ENCODE measurements at regions not wholly inside any gene's neighbourhood (a gene's known extent, or its start where the extent isn't known, plus 50 kb on each side); places are given as distances from the start of the nearest gene placed in this dataset.

DNA sequence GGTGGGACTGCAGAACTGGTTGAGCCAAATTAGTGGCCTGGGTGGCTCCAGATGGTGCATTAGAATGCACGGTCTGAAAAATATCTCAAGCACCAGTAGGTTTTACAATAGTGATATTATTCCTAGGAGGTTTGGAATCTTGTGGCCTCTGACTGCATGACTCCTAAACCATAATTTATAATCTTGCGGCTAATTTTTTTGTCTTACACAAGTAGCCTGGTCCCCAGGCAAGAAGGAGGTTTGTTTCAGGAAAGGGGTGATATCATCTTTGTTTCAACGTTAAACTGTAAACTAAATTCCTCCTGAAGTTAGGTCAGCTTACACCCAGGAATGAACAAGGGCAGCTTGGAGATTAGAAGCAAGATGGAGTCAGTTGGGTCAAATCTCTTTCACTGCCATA is 98.9 kb upstream of the ARL4C start:
- TF ChIP-seq, protein P1, sequence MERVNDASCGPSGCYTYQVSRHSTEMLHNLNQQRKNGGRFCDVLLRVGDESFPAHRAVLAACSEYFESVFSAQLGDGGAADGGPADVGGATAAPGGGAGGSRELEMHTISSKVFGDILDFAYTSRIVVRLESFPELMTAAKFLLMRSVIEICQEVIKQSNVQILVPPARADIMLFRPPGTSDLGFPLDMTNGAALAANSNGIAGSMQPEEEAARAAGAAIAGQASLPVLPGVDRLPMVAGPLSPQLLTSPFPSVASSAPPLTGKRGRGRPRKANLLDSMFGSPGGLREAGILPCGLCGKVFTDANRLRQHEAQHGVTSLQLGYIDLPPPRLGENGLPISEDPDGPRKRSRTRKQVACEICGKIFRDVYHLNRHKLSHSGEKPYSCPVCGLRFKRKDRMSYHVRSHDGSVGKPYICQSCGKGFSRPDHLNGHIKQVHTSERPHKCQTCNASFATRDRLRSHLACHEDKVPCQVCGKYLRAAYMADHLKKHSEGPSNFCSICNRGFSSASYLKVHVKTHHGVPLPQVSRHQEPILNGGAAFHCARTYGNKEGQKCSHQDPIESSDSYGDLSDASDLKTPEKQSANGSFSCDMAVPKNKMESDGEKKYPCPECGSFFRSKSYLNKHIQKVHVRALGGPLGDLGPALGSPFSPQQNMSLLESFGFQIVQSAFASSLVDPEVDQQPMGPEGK (CRISPR knock-in tag; IDR thresholded peaks at IDR 0.05; ENCODE audit: borderline replicate concordance): no peak
- TF ChIP-seq BACH2 (CRISPR knock-in tag; IDR thresholded peaks at IDR 0.05; ENCODE audit: borderline replicate concordance) (no peak), ISL1 (CRISPR knock-in tag; IDR thresholded peaks at IDR 0.05) (no peak), ZC3H10 (CRISPR knock-in tag; IDR thresholded peaks at IDR 0.05) (no peak), ZFP3 (CRISPR knock-in tag; IDR thresholded peaks at IDR 0.05) (no peak), GLIS3 (CRISPR knock-in tag; IDR thresholded peaks at IDR 0.05) (no peak), ZNF70 (CRISPR knock-in tag; IDR thresholded peaks at IDR 0.05) (no peak)
- ATAC-seq: no peak

DNA sequence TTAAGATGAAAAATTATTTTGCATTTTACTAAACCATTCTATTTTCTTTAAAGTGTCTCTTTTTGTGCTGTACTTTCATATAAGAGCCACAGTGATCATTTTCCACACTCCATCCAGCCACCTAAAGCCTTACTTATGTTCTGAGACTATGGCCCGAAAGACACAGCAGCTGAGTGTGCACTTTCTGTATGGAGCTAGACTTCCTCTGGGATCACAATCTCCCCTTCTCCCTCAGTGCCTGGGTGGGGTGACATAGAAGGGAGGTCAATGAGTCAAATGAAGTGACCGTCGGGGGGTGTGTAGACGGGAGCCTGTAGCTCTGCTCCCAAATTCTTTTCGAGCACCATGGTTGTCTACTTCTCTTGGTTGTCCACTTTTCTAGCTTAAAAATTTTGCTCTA is 97.8 kb upstream of the ARL4C start:
- TF ChIP-seq, protein P2, sequence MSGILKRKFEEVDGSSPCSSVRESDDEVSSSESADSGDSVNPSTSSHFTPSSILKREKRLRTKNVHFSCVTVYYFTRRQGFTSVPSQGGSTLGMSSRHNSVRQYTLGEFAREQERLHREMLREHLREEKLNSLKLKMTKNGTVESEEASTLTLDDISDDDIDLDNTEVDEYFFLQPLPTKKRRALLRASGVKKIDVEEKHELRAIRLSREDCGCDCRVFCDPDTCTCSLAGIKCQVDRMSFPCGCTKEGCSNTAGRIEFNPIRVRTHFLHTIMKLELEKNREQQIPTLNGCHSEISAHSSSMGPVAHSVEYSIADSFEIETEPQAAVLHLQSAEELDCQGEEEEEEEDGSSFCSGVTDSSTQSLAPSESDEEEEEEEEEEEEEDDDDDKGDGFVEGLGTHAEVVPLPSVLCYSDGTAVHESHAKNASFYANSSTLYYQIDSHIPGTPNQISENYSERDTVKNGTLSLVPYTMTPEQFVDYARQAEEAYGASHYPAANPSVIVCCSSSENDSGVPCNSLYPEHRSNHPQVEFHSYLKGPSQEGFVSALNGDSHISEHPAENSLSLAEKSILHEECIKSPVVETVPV (CRISPR knock-in tag; IDR thresholded peaks at IDR 0.05): no peak
- TF ChIP-seq, protein P1 (CRISPR knock-in tag; IDR thresholded peaks at IDR 0.05; ENCODE audit: borderline replicate concordance): no peak
- TF ChIP-seq RARB (CRISPR knock-in tag; IDR thresholded peaks at IDR 0.05): no peak
- no peak for TF ChIP-seq ZNF8 (CRISPR knock-in tag; IDR thresholded peaks at IDR 0.05)
- TF ChIP-seq BACH2 (CRISPR knock-in tag; IDR thresholded peaks at IDR 0.05; ENCODE audit: borderline replicate concordance): no peak
- TF ChIP-seq ZNF565 (CRISPR knock-in tag; conservative IDR thresholded peaks at IDR 0.05; ENCODE audit: low read depth): no peak
- ATAC-seq: no peak

DNA sequence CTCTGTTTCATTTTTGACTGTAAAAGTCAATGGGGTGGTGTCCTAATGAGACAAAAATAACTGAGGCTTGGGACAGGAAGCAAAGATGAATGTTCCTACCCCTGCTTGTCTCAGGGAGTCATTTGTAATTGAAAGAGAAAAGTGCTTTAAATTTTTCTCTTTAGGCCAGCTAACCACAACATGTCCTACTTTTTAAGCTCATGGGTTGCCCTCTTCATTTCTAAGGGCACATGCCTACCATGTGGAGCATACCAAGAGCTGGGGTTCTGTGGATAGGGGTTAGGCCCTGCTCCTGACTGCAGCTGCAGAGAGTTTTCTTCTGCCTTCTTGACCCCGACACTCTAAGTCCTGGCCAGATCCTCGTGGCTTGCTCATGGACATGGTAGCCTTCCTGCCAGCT is 96.8 kb upstream of the ARL4C start:
- TF ChIP-seq, protein P3, sequence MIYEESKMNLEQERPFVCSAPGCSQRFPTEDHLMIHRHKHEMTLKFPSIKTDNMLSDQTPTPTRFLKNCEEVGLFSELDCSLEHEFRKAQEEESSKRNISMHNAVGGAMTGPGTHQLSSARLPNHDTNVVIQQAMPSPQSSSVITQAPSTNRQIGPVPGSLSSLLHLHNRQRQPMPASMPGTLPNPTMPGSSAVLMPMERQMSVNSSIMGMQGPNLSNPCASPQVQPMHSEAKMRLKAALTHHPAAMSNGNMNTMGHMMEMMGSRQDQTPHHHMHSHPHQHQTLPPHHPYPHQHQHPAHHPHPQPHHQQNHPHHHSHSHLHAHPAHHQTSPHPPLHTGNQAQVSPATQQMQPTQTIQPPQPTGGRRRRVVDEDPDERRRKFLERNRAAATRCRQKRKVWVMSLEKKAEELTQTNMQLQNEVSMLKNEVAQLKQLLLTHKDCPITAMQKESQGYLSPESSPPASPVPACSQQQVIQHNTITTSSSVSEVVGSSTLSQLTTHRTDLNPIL (CRISPR knock-in tag; IDR thresholded peaks at IDR 0.05; ENCODE audit: low read depth): no peak
- TF ChIP-seq TCF4 (CRISPR knock-in tag; IDR thresholded peaks at IDR 0.05; ENCODE audit: borderline replicate concordance) (no peak), ZNF70 (CRISPR knock-in tag; IDR thresholded peaks at IDR 0.05) (no peak), ZFP30 (CRISPR knock-in tag; IDR thresholded peaks at IDR 0.05) (no peak), ZFP3 (CRISPR knock-in tag; IDR thresholded peaks at IDR 0.05) (no peak), ZNF8 (CRISPR knock-in tag; IDR thresholded peaks at IDR 0.05) (no peak), GLIS3 (CRISPR knock-in tag; IDR thresholded peaks at IDR 0.05) (no peak)
- TF ChIP-seq, protein P2 (CRISPR knock-in tag; IDR thresholded peaks at IDR 0.05): no peak
- ATAC-seq: no peak

DNA sequence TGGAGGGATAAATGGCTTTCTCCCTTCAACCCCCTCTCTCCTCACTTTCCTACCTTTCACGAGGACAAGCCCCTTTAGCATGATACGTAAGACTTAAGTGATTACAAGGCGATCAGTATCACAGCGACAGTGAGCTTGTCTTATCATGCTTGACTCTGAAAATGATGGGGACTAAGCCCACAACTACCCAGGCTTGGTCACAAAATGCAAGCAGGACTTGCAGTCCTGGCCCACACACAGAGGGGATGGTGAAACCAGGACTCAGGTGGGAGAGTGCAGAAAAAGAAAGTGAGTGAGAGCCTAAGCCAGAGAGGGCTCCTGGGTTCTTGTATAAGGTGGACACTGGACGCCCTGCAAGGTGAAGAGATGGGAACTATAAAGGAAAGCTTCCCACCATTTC is 95.7 kb upstream of the ARL4C start:
- TF ChIP-seq TOX (CRISPR knock-in tag; IDR thresholded peaks at IDR 0.05; ENCODE audit: borderline replicate concordance): no peak
- no peak for TF ChIP-seq ZNF8 (CRISPR knock-in tag; IDR thresholded peaks at IDR 0.05)
- TF ChIP-seq OSR1 (CRISPR knock-in tag; IDR thresholded peaks at IDR 0.05): no peak
- TF ChIP-seq, protein P4, sequence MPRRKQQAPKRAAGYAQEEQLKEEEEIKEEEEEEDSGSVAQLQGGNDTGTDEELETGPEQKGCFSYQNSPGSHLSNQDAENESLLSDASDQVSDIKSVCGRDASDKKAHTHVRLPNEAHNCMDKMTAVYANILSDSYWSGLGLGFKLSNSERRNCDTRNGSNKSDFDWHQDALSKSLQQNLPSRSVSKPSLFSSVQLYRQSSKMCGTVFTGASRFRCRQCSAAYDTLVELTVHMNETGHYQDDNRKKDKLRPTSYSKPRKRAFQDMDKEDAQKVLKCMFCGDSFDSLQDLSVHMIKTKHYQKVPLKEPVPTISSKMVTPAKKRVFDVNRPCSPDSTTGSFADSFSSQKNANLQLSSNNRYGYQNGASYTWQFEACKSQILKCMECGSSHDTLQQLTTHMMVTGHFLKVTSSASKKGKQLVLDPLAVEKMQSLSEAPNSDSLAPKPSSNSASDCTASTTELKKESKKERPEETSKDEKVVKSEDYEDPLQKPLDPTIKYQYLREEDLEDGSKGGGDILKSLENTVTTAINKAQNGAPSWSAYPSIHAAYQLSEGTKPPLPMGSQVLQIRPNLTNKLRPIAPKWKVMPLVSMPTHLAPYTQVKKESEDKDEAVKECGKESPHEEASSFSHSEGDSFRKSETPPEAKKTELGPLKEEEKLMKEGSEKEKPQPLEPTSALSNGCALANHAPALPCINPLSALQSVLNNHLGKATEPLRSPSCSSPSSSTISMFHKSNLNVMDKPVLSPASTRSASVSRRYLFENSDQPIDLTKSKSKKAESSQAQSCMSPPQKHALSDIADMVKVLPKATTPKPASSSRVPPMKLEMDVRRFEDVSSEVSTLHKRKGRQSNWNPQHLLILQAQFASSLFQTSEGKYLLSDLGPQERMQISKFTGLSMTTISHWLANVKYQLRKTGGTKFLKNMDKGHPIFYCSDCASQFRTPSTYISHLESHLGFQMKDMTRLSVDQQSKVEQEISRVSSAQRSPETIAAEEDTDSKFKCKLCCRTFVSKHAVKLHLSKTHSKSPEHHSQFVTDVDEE (CRISPR knock-in tag; IDR thresholded peaks at IDR 0.05): no peak
- TF ChIP-seq ZC3H10 (CRISPR knock-in tag; IDR thresholded peaks at IDR 0.05): no peak
- TF ChIP-seq, protein P2 (CRISPR knock-in tag; IDR thresholded peaks at IDR 0.05): no peak
- TF ChIP-seq ARNTL (CRISPR knock-in tag; IDR thresholded peaks at IDR 0.05; ENCODE audit: borderline replicate concordance, low read depth): no peak
- TF ChIP-seq GLIS3 (CRISPR knock-in tag; IDR thresholded peaks at IDR 0.05): no peak
- TF ChIP-seq BACH2 (CRISPR knock-in tag; IDR thresholded peaks at IDR 0.05; ENCODE audit: borderline replicate concordance): no peak
- TF ChIP-seq, protein P5, sequence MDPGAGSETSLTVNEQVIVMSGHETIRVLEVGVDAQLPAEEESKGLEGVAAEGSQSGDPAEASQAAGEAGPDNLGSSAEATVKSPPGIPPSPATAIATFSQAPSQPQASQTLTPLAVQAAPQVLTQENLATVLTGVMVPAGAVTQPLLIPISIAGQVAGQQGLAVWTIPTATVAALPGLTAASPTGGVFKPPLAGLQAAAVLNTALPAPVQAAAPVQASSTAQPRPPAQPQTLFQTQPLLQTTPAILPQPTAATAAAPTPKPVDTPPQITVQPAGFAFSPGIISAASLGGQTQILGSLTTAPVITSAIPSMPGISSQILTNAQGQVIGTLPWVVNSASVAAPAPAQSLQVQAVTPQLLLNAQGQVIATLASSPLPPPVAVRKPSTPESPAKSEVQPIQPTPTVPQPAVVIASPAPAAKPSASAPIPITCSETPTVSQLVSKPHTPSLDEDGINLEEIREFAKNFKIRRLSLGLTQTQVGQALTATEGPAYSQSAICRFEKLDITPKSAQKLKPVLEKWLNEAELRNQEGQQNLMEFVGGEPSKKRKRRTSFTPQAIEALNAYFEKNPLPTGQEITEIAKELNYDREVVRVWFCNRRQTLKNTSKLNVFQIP (CRISPR knock-in tag; IDR thresholded peaks at IDR 0.05; ENCODE audit: borderline replicate concordance, low read depth): no peak
- TF ChIP-seq RARB (CRISPR knock-in tag; IDR thresholded peaks at IDR 0.05): no peak
- TF ChIP-seq ZNF565 (CRISPR knock-in tag; conservative IDR thresholded peaks at IDR 0.05; ENCODE audit: low read depth): no peak
- no peak for ATAC-seq

All from SK-N-SH treated with all-trans-retinoic acid at 6 μM for 48 hours (cell line).